GM12878 (cell line): ENCODE measurements at regions not wholly inside any gene's neighbourhood (a gene's known extent, or its start where the extent isn't known, plus 50 kb on each side); places are given as distances from the start of the nearest gene placed in this dataset.

Source experiments
- ATAC-seq: fragments of 200-7000 bp; cut with Tn5 transposase; 3 replicates; pipeline ENCODE4 v1.9.1; 2020; ENCODE audit warnings: mild to moderate bottlenecking, moderate library complexity
- BruUV-seq: library from RNA; stranded (reverse); fragments of 400-500 nt; replicated peaks from 2 replicates; lab custom pipeline; 2021; lab: Mats Ljungman, UMichigan
- CTCF ChIA-PET: fragments of 300-600 bp; sonication (Branson Sonifier 250); formaldehyde crosslinking; extraction: SDS; loops from one replicate; lab custom pipeline; 2021; ENCODE audit warnings: inconsistent platforms; lab: Yijun Ruan, JAX
- POLR2A ChIA-PET: fragments of 350-600 bp; formaldehyde crosslinking; extraction: SDS; loops from one replicate; lab custom pipeline; 2021; ENCODE audit warnings: inconsistent platforms; lab: Charles Lee
- RAD21 ChIA-PET: fragments of 300-600 bp; sonication (Branson Sonifier 250); formaldehyde crosslinking; loops from one replicate; lab custom pipeline; 2023; ENCODE audit warnings: antibody characterized with exemption; ENCODE audit not compliant: unreplicated experiment; lab: Charles Lee
- SMC1A ChIA-PET: fragments of 300-600 bp; sonication (Branson Sonifier 250); formaldehyde crosslinking; loops from one replicate; lab custom pipeline; 2023; ENCODE audit not compliant: unreplicated experiment, uncharacterized antibody; lab: Charles Lee
- DNase-seq: peaks from one replicate; pipeline ENCODE4 v3.0.0-alpha.2; 2011; ENCODE audit warnings: low read depth, low spot score
- FAIRE-seq: peaks from 3 replicates; lab custom pipeline; 2011; peaks lifted over from hg19 to GRCh38; lab: Jason Lieb, UNC
- H2AFZ ChIP-seq: 2 replicates; pipeline ENCODE4 v1.6.0; 2011; ENCODE audit warnings: low read depth, low read length, control low read depth; ENCODE audit not compliant: control insufficient read depth
- H3K27ac ChIP-seq: 2 replicates; pipeline ENCODE4 v1.5.1; 2011; ENCODE audit warnings: control low read depth; ENCODE audit not compliant: control insufficient read depth, insufficient read depth
- H3K27me3 ChIP-seq, 2 experiments: replicated peaks in 1 of 2; 2 replicates each; pipeline versions ENCODE4 v1.6.0 to v1.6.1; 2011; ENCODE audit warnings: low read length in 1 of 2; ENCODE audit not compliant: control insufficient read depth in 2 of 2, insufficient read depth in 2 of 2
- H3K36me3 ChIP-seq, 2 experiments: 2 replicates each; pipeline ENCODE4 v1.5.1; 2011; ENCODE audit warnings: low read length in 1 of 2; ENCODE audit not compliant: control insufficient read depth in 2 of 2, insufficient read depth in 2 of 2
- H3K4me1 ChIP-seq: 2 replicates; pipeline ENCODE4 v1.6.1; 2011; ENCODE audit warnings: mild to moderate bottlenecking, low read length, moderate library complexity, mixed read lengths; ENCODE audit not compliant: control insufficient read depth, insufficient read depth
- H3K4me2 ChIP-seq: 2 replicates; pipeline ENCODE4 v1.6.0; 2011; ENCODE audit warnings: control low read depth; ENCODE audit not compliant: control insufficient read depth, insufficient read depth
- H3K4me3 ChIP-seq: fragments of 200-600 bp; sonication (generic); 2 replicates; pipeline ENCODE4 v1.5.1; 2016
- H3K79me2 ChIP-seq: 2 replicates; pipeline ENCODE4 v1.6.0; 2011; ENCODE audit warnings: low read length; ENCODE audit not compliant: control insufficient read depth, insufficient read depth
- H3K9ac ChIP-seq: 2 replicates; pipeline ENCODE4 v1.8.0; 2011; ENCODE audit warnings: low read length, control low read depth, mixed read lengths; ENCODE audit not compliant: control insufficient read depth, insufficient read depth
- H3K9me3 ChIP-seq: replicated peaks from 3 replicates; pipeline ENCODE4 v1.5.1; 2011; ENCODE audit warnings: mild to moderate bottlenecking, low read length; ENCODE audit not compliant: control insufficient read depth, insufficient read depth
- H4K20me1 ChIP-seq: 2 replicates; pipeline ENCODE4 v1.6.0; 2011; ENCODE audit not compliant: control insufficient read depth, insufficient read depth
- ASH2L ChIP-seq: fragments of 300-600, 200-600 bp; sonication (generic); IDR thresholded peaks from 2 replicates; pipeline ENCODE4 v1.6.1; 2017; ENCODE audit warnings: low read depth, mild to moderate bottlenecking, borderline replicate concordance
- MXI1 ChIP-seq: fragments of 150-350 bp; IDR thresholded peaks from 2 replicates; pipeline ENCODE4 v1.6.1; 2011; ENCODE audit warnings: low read depth, mild to moderate bottlenecking, inconsistent platforms, low read length, improper control_type of control experiment
- SIN3A ChIP-seq: IDR thresholded peaks from 2 replicates; pipeline ENCODE4 v1.6.1; 2012; ENCODE audit warnings: low read depth, low read length, improper control_type of control experiment
- WGBS: methylation state at CpG from one replicate; pipeline ENCODE4 v1.1.6; 2016; ENCODE audit warnings: low lambda C conversion rate; ENCODE audit not compliant: insufficient replicate concordance, insufficient coverage; ENCODE audit errors: missing lambda C conversion rate; 5-methylcytosine and 5-hydroxymethylcytosine counted together
- in situ Hi-C: fragments of 300-500 bp; cut with MboI; formaldehyde crosslinking; loops from 9 replicates; pipeline ENCODE4 v1.14.3; 2018; ENCODE audit warnings: mixed read lengths
- intact Hi-C: fragments of 100-400 bp; cut with micrococcal nuclease; formaldehyde crosslinking; loops from one replicate; pipeline ENCODE4 v1.14.2; 2022; ENCODE audit not compliant: unreplicated experiment
- TF ChIP-seq, protein P1 (sequence below): IDR thresholded peaks from 2 replicates; pipeline ENCODE4 v1.6.1; 2011; ENCODE audit warnings: borderline replicate concordance, low read depth, mild to moderate bottlenecking, moderate library complexity, mixed read lengths, low read length; ENCODE audit not compliant: insufficient read depth; ENCODE audit errors: extremely low read length
- TF ChIP-seq, protein P2 (sequence below): IDR thresholded peaks from 2 replicates; pipeline ENCODE4 v1.6.1; 2011; ENCODE audit warnings: borderline replicate concordance, low read depth, mild to moderate bottlenecking, moderate library complexity, low read length; ENCODE audit not compliant: insufficient read depth, poor library complexity, severe bottlenecking
- TF ChIP-seq, protein P3 (sequence below): fragments of 450-650 bp; conservative IDR thresholded peaks from 2 replicates; pipeline ENCODE4 v1.6.1; 2017; ENCODE audit warnings: mild to moderate bottlenecking, moderate library complexity
- TF ChIP-seq, protein P4 (sequence below): IDR thresholded peaks from 2 replicates; pipeline ENCODE4 v1.6.1; 2011; ENCODE audit warnings: low read depth, low read length, improper control_type of control experiment, borderline replicate concordance

DNA sequence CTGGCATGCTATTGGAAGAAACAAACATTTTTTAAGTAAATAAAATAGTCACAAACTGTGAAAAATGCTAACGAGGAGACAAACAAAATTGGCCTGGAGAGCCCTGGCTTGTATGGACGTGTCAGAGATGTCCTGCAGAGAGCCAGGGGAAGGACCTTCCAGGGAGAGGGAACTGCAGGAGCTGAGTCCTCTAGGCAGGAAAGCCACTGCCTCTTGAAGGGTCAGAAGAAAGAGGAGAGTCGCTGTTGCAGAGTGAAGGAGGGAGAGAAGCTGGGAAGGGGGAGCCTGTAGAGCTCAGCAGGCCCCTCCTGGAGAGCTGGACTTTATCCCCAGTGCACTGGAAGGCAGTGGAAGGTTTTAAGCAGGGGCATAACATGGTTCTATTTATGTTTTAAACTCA, 80.3 kb upstream of the PWP1 start:
- Histone ChIP-seq H4K20me1 (no peaks in the 10 kb centered on the region), H3K4me3 (no peak overlapping the region), H3K36me3 (no peaks in the 10 kb centered on the region), H2AFZ (no peak overlapping the region), H3K4me2 (no peak overlapping the region), H3K27ac (no peak overlapping the region), H3K4me1 (no peaks in the 10 kb centered on the region), H3K9ac (no peak overlapping the region), H3K9me3 (no peaks in the 10 kb centered on the region), H3K79me2 (no peaks in the 10 kb centered on the region), H3K27me3 (no peaks in the 10 kb centered on the region)
- BruUV-seq: no TSS peak
- in situ Hi-C loops (no loop called here), intact Hi-C loops (no loop called here)
- ATAC-seq (no peak), DNase-seq (no peak), FAIRE-seq (no peak)
- CTCF ChIA-PET: interaction anchor here (1.0 to 8.8 kb wide), 5 partner anchors 8 to 474 kb away, joined by 3 to 219 read pairs (median 7); no protein-coding TSS in a partner anchor
- 0% methylated on average over 3 of the region's 3 CpGs for WGBS
- RAD21 ChIA-PET: interaction anchor here (1.1 to 5.4 kb wide), 2 partner anchors 474 to 513 kb away, joined by 3 to 71 read pairs; no protein-coding TSS in a partner anchor
- POLR2A ChIA-PET: no interaction called here
- SMC1A ChIA-PET: interaction anchor here (0.6 to 7.9 kb wide), 5 partner anchors 457 to 560 kb away, joined by 3 to 94 read pairs (median 3); no protein-coding TSS in a partner anchor
- TF ChIP-seq, protein P1, sequence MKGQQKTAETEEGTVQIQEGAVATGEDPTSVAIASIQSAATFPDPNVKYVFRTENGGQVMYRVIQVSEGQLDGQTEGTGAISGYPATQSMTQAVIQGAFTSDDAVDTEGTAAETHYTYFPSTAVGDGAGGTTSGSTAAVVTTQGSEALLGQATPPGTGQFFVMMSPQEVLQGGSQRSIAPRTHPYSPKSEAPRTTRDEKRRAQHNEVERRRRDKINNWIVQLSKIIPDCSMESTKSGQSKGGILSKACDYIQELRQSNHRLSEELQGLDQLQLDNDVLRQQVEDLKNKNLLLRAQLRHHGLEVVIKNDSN: no peak
- TF ChIP-seq MXI1 (no peak), ASH2L (no peak), SIN3A (no peak)
- TF ChIP-seq, protein P2, sequence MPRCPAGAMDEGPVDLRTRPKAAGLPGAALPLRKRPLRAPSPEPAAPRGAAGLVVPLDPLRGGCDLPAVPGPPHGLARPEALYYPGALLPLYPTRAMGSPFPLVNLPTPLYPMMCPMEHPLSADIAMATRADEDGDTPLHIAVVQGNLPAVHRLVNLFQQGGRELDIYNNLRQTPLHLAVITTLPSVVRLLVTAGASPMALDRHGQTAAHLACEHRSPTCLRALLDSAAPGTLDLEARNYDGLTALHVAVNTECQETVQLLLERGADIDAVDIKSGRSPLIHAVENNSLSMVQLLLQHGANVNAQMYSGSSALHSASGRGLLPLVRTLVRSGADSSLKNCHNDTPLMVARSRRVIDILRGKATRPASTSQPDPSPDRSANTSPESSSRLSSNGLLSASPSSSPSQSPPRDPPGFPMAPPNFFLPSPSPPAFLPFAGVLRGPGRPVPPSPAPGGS: no peak
- TF ChIP-seq, protein P3, sequence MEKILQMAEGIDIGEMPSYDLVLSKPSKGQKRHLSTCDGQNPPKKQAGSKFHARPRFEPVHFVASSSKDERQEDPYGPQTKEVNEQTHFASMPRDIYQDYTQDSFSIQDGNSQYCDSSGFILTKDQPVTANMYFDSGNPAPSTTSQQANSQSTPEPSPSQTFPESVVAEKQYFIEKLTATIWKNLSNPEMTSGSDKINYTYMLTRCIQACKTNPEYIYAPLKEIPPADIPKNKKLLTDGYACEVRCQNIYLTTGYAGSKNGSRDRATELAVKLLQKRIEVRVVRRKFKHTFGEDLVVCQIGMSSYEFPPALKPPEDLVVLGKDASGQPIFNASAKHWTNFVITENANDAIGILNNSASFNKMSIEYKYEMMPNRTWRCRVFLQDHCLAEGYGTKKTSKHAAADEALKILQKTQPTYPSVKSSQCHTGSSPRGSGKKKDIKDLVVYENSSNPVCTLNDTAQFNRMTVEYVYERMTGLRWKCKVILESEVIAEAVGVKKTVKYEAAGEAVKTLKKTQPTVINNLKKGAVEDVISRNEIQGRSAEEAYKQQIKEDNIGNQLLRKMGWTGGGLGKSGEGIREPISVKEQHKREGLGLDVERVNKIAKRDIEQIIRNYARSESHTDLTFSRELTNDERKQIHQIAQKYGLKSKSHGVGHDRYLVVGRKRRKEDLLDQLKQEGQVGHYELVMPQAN: no peak
- TF ChIP-seq, protein P4, sequence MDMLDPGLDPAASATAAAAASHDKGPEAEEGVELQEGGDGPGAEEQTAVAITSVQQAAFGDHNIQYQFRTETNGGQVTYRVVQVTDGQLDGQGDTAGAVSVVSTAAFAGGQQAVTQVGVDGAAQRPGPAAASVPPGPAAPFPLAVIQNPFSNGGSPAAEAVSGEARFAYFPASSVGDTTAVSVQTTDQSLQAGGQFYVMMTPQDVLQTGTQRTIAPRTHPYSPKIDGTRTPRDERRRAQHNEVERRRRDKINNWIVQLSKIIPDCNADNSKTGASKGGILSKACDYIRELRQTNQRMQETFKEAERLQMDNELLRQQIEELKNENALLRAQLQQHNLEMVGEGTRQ: no peak
